ENCODE measurements at regions not wholly inside any gene's neighbourhood (a gene's known extent, or its start where the extent isn't known, plus 50 kb on each side); places are given as distances from the start of the nearest gene placed in this dataset.

GRCh38 chr9:8172000-8172399 is 372.4 kb upstream of the DMAC1 start:
- TF ChIP-seq ISL1 (CRISPR knock-in tag; IDR thresholded peaks at IDR 0.05) (no peak), POU6F1 (CRISPR knock-in tag; IDR thresholded peaks at IDR 0.05; ENCODE audit: borderline replicate concordance, low read depth) (no peak), TSHZ2 (CRISPR knock-in tag; IDR thresholded peaks at IDR 0.05) (no peak), TOX (CRISPR knock-in tag; IDR thresholded peaks at IDR 0.05; ENCODE audit: borderline replicate concordance) (no peak), ARNTL (CRISPR knock-in tag; IDR thresholded peaks at IDR 0.05; ENCODE audit: borderline replicate concordance, low read depth) (no peak), SNAI2 (CRISPR knock-in tag; IDR thresholded peaks at IDR 0.05) (no peak), ESRRG (CRISPR knock-in tag; IDR thresholded peaks at IDR 0.05) (no peak), CREB5 (CRISPR knock-in tag; IDR thresholded peaks at IDR 0.05; ENCODE audit: low read depth) (no peak), RARB (CRISPR knock-in tag; IDR thresholded peaks at IDR 0.05) (no peak), ZFP30 (CRISPR knock-in tag; IDR thresholded peaks at IDR 0.05) (no peak), CSDC2 (CRISPR knock-in tag; IDR thresholded peaks at IDR 0.05) (no peak)

Data from SK-N-SH treated with all-trans-retinoic acid at 6 μM for 48 hours (cell line).